ENCODE measurements at regions not wholly inside any gene's neighbourhood (a gene's known extent, or its start where the extent isn't known, plus 50 kb on each side); places are given as distances from the start of the nearest gene placed in this dataset.

GRCh38 chr16:17949982-17950250 lies 386.6 kb downstream of the NPIPA8 start:
- H3K27ac Mint-ChIP-seq, result no peak overlapping the region

GRCh38 chr16:17949141-17949981 lies 387.2 kb downstream of the NPIPA8 start:
- no peaks in the 10 kb centered on the region for H3K36me3 Mint-ChIP-seq
- no peaks in the 10 kb centered on the region for H3K4me1 Mint-ChIP-seq
- H3K27ac Mint-ChIP-seq, result no peak overlapping the region
- H3K27me3 Mint-ChIP-seq, result peaks cover 20% of the 10 kb centered on the region
- H3K9me3 Mint-ChIP-seq, result no peaks in the 10 kb centered on the region
- no peak overlapping the region for H3K4me3 Mint-ChIP-seq

More at GRCh38 chr16:17949982-17950250, 386.6 kb downstream of the NPIPA8 start:
- Mint-ChIP-seq H3K36me3 (no peaks in the 10 kb centered on the region), H3K4me3 (no peak overlapping the region), H3K27me3 (peaks cover 23% of the 10 kb centered on the region), H3K4me1 (no peaks in the 10 kb centered on the region), H3K9me3 (no peaks in the 10 kb centered on the region)

GRCh38 chr16:17947637-17948036 lies 388.9 kb downstream of the NPIPA8 start:
- no peak overlapping the region for H3K4me3 Mint-ChIP-seq
- H3K27ac Mint-ChIP-seq, result no peak overlapping the region
- no peaks in the 10 kb centered on the region for H3K9me3 Mint-ChIP-seq
- no peaks in the 10 kb centered on the region for H3K36me3 Mint-ChIP-seq
- H3K4me1 Mint-ChIP-seq, result no peaks in the 10 kb centered on the region
- H3K27me3 Mint-ChIP-seq, result peaks cover 20% of the 10 kb centered on the region

GRCh38 chr16:17947165-17947564 lies 389.4 kb downstream of the NPIPA8 start:
- Mint-ChIP-seq H3K4me3 (no peak overlapping the region), H3K9me3 (no peaks in the 10 kb centered on the region), H3K27ac (no peak overlapping the region), H3K27me3 (peaks cover 18% of the 10 kb centered on the region), H3K36me3 (no peaks in the 10 kb centered on the region), H3K4me1 (no peaks in the 10 kb centered on the region)

GRCh38 chr16:17945080-17945601 lies 391.4 kb downstream of the NPIPA8 start:
- no peak overlapping the region for H3K27ac Mint-ChIP-seq
- no peaks in the 10 kb centered on the region for H3K9me3 Mint-ChIP-seq
- H3K4me3 Mint-ChIP-seq, result no peak overlapping the region
- H3K36me3 Mint-ChIP-seq, result no peaks in the 10 kb centered on the region
- H3K4me1 Mint-ChIP-seq, result no peaks in the 10 kb centered on the region
- H3K27me3 Mint-ChIP-seq, result peaks cover 8% of the 10 kb centered on the region

- no peak overlapping the region for H3K27ac Mint-ChIP-seq
- no peaks in the 10 kb centered on the region for H3K36me3 Mint-ChIP-seq
- H3K27me3 Mint-ChIP-seq, result peaks cover 8% of the 10 kb centered on the region
- H3K4me1 Mint-ChIP-seq, result no peaks in the 10 kb centered on the region
- H3K9me3 Mint-ChIP-seq, result no peaks in the 10 kb centered on the region
- no peak overlapping the region for H3K4me3 Mint-ChIP-seq
These were observed 392.2 kb downstream of the NPIPA8 start for GRCh38 chr16:17944345-17944744.

- Mint-ChIP-seq H3K36me3 (no peaks in the 10 kb centered on the region), H3K27ac (no peak overlapping the region), H3K4me3 (no peak overlapping the region), H3K4me1 (peaks cover 6% of the 10 kb centered on the region), H3K9me3 (no peaks in the 10 kb centered on the region), H3K27me3 (peaks cover 3% of the 10 kb centered on the region)
These were observed 394.5 kb downstream of the NPIPA8 start for GRCh38 chr16:17942067-17942466.

- Mint-ChIP-seq H3K4me3 (no peak overlapping the region), H3K9me3 (no peaks in the 10 kb centered on the region), H3K27ac (no peak overlapping the region), H3K36me3 (no peaks in the 10 kb centered on the region), H3K27me3 (peaks cover 3% of the 10 kb centered on the region), H3K4me1 (peaks cover 6% of the 10 kb centered on the region)
These were observed 395.8 kb downstream of the NPIPA8 start for GRCh38 chr16:17940584-17941364.

- Mint-ChIP-seq H3K36me3 (no peaks in the 10 kb centered on the region), H3K4me1 (peaks cover 6% of the 10 kb centered on the region), H3K27me3 (peaks cover 3% of the 10 kb centered on the region), H3K27ac (no peak overlapping the region), H3K9me3 (no peaks in the 10 kb centered on the region), H3K4me3 (no peak overlapping the region)
These were observed 396.8 kb downstream of the NPIPA8 start for GRCh38 chr16:17939723-17940122.

- H3K4me3 Mint-ChIP-seq, result peak overlapping the region; percentile 23
- H3K36me3 Mint-ChIP-seq, result no peaks in the 10 kb centered on the region
- no peak overlapping the region for H3K27ac Mint-ChIP-seq
- no peaks in the 10 kb centered on the region for H3K9me3 Mint-ChIP-seq
- peaks cover 6% of the 10 kb centered on the region for H3K4me1 Mint-ChIP-seq
- peaks cover 2% of the 10 kb centered on the region for H3K27me3 Mint-ChIP-seq
These were observed 397.4 kb downstream of the NPIPA8 start for GRCh38 chr16:17939122-17939536.

GRCh38 chr16:17938546-17938945 lies 398.0 kb downstream of the NPIPA8 start:
- H3K36me3 Mint-ChIP-seq, result no peaks in the 10 kb centered on the region
- no peak overlapping the region for H3K27ac Mint-ChIP-seq
- H3K9me3 Mint-ChIP-seq, result no peaks in the 10 kb centered on the region
- H3K4me1 Mint-ChIP-seq, result peaks cover 6% of the 10 kb centered on the region
- H3K4me3 Mint-ChIP-seq, result no peak overlapping the region
- no peaks in the 10 kb centered on the region for H3K27me3 Mint-ChIP-seq

GRCh38 chr16:17936766-17937402 lies 399.7 kb downstream of the NPIPA8 start:
- Mint-ChIP-seq H3K9me3 (no peaks in the 10 kb centered on the region), H3K27me3 (no peaks in the 10 kb centered on the region), H3K27ac (no peak overlapping the region), H3K4me1 (peaks cover 6% of the 10 kb centered on the region), H3K36me3 (no peaks in the 10 kb centered on the region), H3K4me3 (no peak overlapping the region)

- H3K27me3 Mint-ChIP-seq, result peaks cover 1% of the 10 kb centered on the region
- no peak overlapping the region for H3K27ac Mint-ChIP-seq
- H3K9me3 Mint-ChIP-seq, result no peaks in the 10 kb centered on the region
- no peak overlapping the region for H3K4me3 Mint-ChIP-seq
- no peaks in the 10 kb centered on the region for H3K4me1 Mint-ChIP-seq
- no peaks in the 10 kb centered on the region for H3K36me3 Mint-ChIP-seq
These were observed 406.3 kb downstream of the NPIPA8 start for GRCh38 chr16:17930280-17930679.

- Mint-ChIP-seq H3K27ac (no peak overlapping the region), H3K36me3 (no peaks in the 10 kb centered on the region), H3K27me3 (peaks cover 4% of the 10 kb centered on the region), H3K4me3 (no peak overlapping the region), H3K9me3 (no peaks in the 10 kb centered on the region), H3K4me1 (no peaks in the 10 kb centered on the region)
These were observed 409.6 kb downstream of the NPIPA8 start for GRCh38 chr16:17926866-17927399.

- Mint-ChIP-seq H3K36me3 (no peaks in the 10 kb centered on the region), H3K4me3 (no peak overlapping the region), H3K9me3 (no peaks in the 10 kb centered on the region), H3K27ac (no peak overlapping the region), H3K27me3 (peaks cover 4% of the 10 kb centered on the region), H3K4me1 (no peaks in the 10 kb centered on the region)
These were observed 410.1 kb downstream of the NPIPA8 start for GRCh38 chr16:17926461-17926860.

Measured in activated naive CD4-positive, alpha-beta T cell treated with anti-CD3 and anti-CD28 coated beads, Interleukin-2, amount 50 U/mL, for 24 hours (primary cell).